Parathyroid adenoma (tissue), 2 donors: ENCODE measurements at regions not wholly inside any gene's neighbourhood (a gene's known extent, or its start where the extent isn't known, plus 50 kb on each side); places are given as distances from the start of the nearest gene placed in this dataset.

Experiments
- H2AFZ ChIP-seq: fragments of 300-600 bp; sonication (generic); one replicate; pipeline ENCODE4 v1.7.0; 2017; ENCODE audit warnings: antibody characterized with exemption, mild to moderate bottlenecking
- H3K27ac ChIP-seq: fragments of 300-600 bp; sonication (generic); one replicate; pipeline ENCODE4 v1.7.0; 2017
- H3K27me3 ChIP-seq: fragments of 300-600 bp; sonication (generic); one replicate; pipeline ENCODE4 v1.7.0; 2017; ENCODE audit warnings: low read length; ENCODE audit not compliant: control insufficient read depth, insufficient read depth
- H3K36me3 ChIP-seq: fragments of 300-600 bp; sonication (generic); one replicate; pipeline ENCODE4 v1.7.0; 2017; ENCODE audit warnings: low read length; ENCODE audit not compliant: control insufficient read depth, insufficient read depth
- H3K4me1 ChIP-seq: fragments of 300-600 bp; sonication (generic); one replicate; pipeline ENCODE4 v1.7.0; 2017; ENCODE audit warnings: control low read depth
- H3K4me2 ChIP-seq: fragments of 300-600 bp; sonication (generic); one replicate; pipeline ENCODE4 v1.7.0; 2017; ENCODE audit warnings: low read length
- H3K4me3 ChIP-seq: fragments of 300-600 bp; sonication (generic); one replicate; pipeline ENCODE4 v1.7.0; 2017; ENCODE audit warnings: low read depth, low read length
- H3K79me2 ChIP-seq: fragments of 300-600 bp; sonication (generic); one replicate; pipeline ENCODE4 v1.7.0; 2017; ENCODE audit warnings: control low read depth
- H3K9ac ChIP-seq: fragments of 300-600 bp; sonication (generic); one replicate; pipeline ENCODE4 v1.7.0; 2017; ENCODE audit warnings: mild to moderate bottlenecking
- H3K9me3 ChIP-seq: fragments of 300-600 bp; sonication (generic); one replicate; pipeline ENCODE4 v1.7.0; 2017; ENCODE audit warnings: low read length; ENCODE audit not compliant: control insufficient read depth
- TF ChIP-seq, protein P1 (sequence below): fragments of 300-600 bp; sonication (generic); IDR thresholded peaks from one replicate; pipeline ENCODE4 v1.7.0; 2017; ENCODE audit warnings: antibody characterized with exemption, mild to moderate bottlenecking
- donor health status: primary hyperparathyroidism.

DNA sequence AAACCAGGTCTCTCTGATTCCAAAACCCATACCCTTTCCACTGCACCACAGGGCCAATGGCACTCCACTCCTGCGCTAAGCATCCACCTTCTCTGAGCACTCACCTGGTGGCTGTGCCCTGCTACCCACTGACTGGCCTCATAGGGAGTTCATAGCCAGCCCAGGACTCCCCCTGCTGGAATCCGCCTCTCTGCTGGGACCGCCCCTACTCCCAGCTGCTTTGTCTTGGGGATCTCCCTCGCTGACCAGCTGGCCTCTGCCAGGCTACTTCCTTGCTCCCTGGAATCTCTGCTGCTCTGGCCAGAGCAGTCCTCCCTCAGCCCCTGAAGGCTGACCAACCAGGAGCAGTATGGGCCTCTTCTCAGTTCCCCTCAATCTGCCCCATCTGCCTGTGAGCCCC, 129.7 kb downstream of the FAXC start:
- Histone ChIP-seq H3K9me3 (no peaks in the 10 kb centered on the region), H3K9ac (no peak overlapping the region), H3K4me2 (no peak overlapping the region), H3K4me1 (no peaks in the 10 kb centered on the region), H3K79me2 (no peaks in the 10 kb centered on the region), H3K4me3 (no peak overlapping the region), H3K36me3 (no peaks in the 10 kb centered on the region), H2AFZ (no peak overlapping the region), H3K27ac (no peak overlapping the region), H3K27me3 (no peaks in the 10 kb centered on the region)
- TF ChIP-seq, protein P1, sequence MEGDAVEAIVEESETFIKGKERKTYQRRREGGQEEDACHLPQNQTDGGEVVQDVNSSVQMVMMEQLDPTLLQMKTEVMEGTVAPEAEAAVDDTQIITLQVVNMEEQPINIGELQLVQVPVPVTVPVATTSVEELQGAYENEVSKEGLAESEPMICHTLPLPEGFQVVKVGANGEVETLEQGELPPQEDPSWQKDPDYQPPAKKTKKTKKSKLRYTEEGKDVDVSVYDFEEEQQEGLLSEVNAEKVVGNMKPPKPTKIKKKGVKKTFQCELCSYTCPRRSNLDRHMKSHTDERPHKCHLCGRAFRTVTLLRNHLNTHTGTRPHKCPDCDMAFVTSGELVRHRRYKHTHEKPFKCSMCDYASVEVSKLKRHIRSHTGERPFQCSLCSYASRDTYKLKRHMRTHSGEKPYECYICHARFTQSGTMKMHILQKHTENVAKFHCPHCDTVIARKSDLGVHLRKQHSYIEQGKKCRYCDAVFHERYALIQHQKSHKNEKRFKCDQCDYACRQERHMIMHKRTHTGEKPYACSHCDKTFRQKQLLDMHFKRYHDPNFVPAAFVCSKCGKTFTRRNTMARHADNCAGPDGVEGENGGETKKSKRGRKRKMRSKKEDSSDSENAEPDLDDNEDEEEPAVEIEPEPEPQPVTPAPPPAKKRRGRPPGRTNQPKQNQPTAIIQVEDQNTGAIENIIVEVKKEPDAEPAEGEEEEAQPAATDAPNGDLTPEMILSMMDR, result no peak

DNA sequence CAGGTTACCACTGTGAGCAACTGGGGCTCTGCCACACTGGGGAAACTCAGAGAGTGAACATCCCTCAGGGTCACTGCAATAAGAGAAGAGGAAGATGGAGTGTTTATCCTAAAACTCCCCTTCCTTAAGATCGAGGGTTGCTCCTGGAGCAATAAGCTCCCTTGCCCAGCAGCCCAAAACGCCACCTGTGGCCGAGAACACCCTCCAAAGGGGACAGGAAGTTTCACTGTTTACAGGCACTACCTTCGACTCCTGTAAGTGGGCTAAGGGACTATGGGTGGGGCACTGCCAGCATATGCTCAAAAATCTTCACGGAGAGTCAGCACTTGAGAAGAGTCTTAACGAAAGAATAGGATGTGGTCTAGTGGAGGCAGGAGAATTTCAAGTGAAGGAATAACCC, 132.5 kb downstream of the FAXC start:
- no peaks in the 10 kb centered on the region for H3K79me2 ChIP-seq
- H3K4me2 ChIP-seq, result no peak overlapping the region
- H3K9me3 ChIP-seq, result no peaks in the 10 kb centered on the region
- no peak overlapping the region for H2AFZ ChIP-seq
- H3K36me3 ChIP-seq, result no peaks in the 10 kb centered on the region
- H3K4me3 ChIP-seq, result no peak overlapping the region
- H3K27me3 ChIP-seq, result no peaks in the 10 kb centered on the region
- H3K4me1 ChIP-seq, result no peaks in the 10 kb centered on the region
- no peak overlapping the region for H3K9ac ChIP-seq
- TF ChIP-seq, protein P1, result no peak
- no peak overlapping the region for H3K27ac ChIP-seq

DNA sequence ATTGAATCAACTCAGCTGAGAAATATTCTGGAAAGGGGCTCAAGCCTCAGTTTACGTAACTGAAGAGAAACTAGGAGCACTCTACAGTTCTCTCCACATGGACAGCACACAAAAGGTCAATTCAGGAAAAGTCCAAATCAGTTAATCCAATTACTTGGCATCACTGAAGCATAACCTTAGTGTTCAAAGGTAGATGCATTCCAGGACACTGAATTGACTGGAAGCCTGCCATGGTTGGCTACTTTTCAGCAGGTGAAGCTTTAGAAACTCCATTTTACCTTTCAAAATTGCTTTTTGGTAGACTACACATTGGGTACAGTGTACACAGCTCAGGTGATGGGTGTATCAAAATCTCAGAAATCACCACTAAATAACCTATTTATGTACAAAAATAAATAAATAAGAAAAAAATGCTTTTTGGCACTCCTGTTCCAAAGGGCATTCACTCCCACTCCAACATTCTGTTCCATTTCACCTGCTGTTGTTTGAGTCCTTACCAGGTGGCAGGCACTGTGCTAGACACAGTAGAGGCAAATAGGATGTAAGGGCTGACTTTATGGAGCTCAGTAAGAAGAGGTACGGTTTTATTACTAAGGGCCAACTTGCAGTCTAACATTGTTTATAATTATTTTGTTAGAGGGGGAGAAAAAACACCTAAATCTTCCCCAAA, 153.4 kb downstream of the FAXC start:
- Histone ChIP-seq H2AFZ (no peak overlapping the region), H3K79me2 (no peaks in the 10 kb centered on the region), H3K9me3 (no peaks in the 10 kb centered on the region), H3K9ac (no peak overlapping the region), H3K27me3 (no peaks in the 10 kb centered on the region), H3K4me3 (no peak overlapping the region), H3K4me1 (no peaks in the 10 kb centered on the region), H3K4me2 (no peak overlapping the region), H3K27ac (no peak overlapping the region), H3K36me3 (no peaks in the 10 kb centered on the region)
- TF ChIP-seq, protein P1, result no peak

DNA sequence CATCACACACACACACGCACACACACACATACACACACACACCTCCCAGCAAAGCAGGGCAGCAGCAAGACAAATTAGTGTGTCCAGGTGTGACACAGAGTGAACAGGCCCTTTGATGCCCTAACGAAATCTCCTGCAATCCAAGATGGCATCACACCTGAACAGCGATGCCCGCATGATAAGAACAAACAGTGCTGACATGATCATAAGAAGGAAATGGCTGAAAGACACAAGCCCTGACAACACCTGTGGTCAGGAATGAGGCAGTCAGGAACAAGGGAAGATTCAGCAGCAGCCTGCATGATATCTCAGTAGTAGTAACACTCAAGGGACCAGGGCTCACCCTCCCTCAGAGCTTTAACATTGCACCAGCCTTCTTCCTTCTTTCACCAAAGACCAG, 156.9 kb downstream of the FAXC start:
- no peak overlapping the region for H3K9ac ChIP-seq
- H3K36me3 ChIP-seq, result no peaks in the 10 kb centered on the region
- no peak overlapping the region for H3K27ac ChIP-seq
- H3K79me2 ChIP-seq, result no peaks in the 10 kb centered on the region
- TF ChIP-seq, protein P1, result no peak
- H3K4me2 ChIP-seq, result no peak overlapping the region
- H2AFZ ChIP-seq, result no peak overlapping the region
- no peaks in the 10 kb centered on the region for H3K4me1 ChIP-seq
- H3K9me3 ChIP-seq, result no peaks in the 10 kb centered on the region
- H3K4me3 ChIP-seq, result no peak overlapping the region
- no peaks in the 10 kb centered on the region for H3K27me3 ChIP-seq
